ENCODE measurements at regions not wholly inside any gene's neighbourhood (a gene's known extent, or its start where the extent isn't known, plus 50 kb on each side); places are given as distances from the start of the nearest gene placed in this dataset.

DNA sequence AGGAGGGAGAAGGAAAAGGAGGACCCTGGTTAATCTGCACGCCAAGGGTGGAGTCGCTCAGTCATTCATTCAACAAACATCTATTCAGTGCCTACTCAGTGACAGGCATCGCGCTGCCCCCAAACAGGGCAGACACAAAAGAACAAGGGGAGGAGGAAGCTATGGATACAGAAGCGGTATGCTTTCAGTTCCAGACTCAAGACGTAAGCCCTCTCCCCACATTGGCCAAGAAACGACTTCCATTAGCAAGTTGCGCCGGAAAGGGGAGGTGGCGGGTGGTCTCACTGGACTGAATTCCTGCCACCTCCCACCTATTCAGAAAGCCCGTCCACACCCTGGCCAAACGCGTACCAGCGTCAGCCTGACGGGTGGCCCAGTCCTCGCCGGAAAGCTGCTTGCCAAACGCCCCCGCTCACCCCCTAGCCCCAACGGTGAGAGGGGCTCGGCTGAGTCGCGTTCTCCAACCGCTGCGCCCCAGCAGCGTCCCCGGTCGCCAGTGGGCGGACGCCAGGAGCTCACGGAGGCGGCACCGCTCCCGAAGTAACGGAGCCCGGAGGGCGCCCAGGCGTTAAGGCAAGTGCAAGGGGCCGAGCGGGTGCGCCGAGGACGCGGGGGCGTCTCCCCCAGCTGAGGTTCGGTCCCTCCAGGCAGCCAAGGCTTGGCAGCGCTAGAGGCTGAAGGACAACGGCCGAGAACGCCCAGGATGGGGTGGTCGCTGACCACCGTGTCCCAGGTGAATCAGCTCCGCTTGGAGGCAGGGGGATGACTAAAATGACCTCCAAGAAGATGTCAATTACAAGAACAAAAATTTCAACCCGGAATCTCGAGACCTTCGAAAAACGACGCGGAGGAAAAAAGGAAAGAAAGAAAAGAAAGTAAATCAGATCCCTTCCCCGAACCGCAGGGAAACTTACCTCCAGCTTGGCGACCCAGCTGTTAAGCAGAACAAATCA is 470.7 kb downstream of the SOX9 start:
- no peak for DNase-seq

- DNase-seq, result peak; percentile 65
These were observed 471.6 kb downstream of the SOX9 start for GRCh38 chr17:72592242-72592966.

DNA sequence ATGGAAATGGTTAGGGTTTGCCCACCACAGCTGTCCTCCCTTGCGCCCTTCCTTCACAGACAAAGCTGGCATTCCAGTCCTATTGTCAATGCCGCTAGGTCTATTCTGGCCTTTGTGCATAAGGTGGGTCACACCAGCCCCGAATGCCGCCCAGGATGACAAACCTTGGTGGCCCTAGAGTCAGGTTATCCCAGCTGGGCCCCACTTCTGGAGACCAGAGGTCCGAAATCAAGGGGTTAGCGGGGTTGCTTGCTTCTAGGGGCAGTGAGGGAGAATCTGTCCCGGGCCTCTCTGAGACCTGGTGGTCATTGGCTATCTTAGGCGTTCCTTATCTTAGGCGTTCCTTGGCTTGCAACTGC is 472.1 kb downstream of the SOX9 start:
- no peak for DNase-seq

GRCh38 chr17:72594248-72594647 is 473.4 kb downstream of the SOX9 start:
- no peak for DNase-seq

All from NCI-H2107 (cell line).